Stimulated activated CD8-positive, alpha-beta memory T cell treated with anti-CD3 and anti-CD28 coated beads, Interleukin-4, amount 100 ng/mL, for 1 hour (primary cell): ENCODE measurements at regions not wholly inside any gene's neighbourhood (a gene's known extent, or its start where the extent isn't known, plus 50 kb on each side); places are given as distances from the start of the nearest gene placed in this dataset.

Experiments used
- DNase-seq, 2 donors: peaks; one replicate each; pipeline ENCODE4 v3.0.0-alpha.2; 2020; ENCODE audit warnings: low read depth in 2 of 2, low spot score in 1 of 2

DNA sequence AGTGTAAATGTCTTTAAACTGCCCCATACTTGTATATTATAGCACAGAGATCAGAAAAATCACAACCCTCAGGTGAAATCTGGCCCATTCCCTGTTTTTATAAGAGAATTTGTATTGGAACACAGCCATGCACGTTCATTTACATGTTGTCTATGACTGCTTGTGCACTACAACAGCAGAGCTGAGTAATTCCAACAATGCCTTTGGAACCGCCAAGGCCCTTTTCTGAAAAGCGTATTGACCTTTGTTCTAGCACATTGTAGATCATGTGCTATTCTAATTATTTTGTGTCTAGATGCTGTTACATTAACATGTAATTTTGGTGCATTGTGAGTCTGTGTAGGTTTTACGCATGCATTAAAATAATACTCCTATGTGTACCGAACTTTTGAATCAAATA lies 339.6 kb downstream of the CHRM3 start:
- DNase-seq = no peak

DNA sequence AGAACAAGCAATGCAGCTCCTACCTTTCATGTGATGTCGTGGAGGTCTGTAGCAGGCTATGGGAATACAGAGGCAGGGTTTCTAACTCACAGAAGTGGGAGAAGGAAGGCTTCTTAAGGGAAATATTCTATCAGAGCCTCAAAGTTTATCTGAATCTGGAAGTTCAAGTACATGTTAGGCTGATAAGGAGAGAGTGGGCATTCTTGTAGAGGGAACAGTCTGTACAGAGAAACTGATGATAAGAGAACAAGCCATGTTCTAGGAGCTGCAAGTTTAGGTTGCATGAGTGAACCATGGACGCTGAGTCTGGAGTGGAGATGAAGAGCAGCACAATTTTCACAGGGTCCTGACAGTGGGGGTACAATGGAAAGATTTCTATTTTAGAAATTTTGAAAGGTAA lies 344.0 kb downstream of the CHRM3 start:
- DNase-seq = no peak

DNA sequence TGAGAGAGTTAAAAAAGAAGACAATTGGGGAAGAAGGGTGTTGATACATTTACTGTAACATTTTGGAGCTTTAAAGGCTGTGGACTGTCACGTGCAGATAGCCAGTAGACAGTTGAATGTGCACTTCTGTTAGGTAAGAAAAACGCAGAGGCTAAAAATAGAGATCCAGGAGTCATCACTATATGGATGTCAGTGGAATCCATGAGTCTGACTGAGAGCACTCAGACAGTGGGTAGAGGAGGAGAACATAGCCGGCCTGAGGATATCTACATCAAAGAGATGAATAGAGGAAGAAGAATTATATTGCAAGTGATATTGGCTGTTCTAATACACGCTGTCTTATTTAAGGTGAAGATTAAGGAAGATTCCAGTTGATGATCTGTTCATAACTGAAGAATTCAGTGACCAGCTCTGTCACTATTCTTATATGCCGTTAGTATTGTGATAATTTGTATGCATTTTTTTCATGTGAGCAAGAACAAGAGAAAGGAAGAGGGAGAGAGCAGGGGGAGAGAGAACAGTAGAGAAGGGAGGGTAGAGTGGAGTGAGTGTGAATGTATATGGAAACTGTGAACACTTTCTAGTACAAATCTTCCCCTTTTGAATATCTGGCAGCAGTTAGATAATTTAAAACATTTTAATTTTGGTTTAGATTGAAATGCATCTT lies 344.8 kb downstream of the CHRM3 start:
- no peak for DNase-seq

DNA sequence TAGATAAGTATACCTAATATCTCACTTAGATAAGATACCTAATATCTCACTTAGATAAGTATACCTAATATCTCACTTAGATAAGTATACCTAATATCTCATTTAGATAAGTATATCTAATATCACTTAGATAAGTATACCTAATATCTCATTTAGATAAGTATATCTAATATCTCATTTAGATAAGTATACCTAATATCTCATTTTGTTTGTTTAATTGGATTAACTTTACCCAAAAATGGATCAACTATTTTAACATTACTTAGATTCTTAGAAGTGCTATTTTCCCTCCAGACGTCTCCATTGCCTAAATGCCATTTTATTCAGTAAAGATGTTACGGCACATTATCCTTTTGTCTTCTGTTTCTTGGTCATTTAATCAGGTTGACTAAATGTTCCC lies 346.4 kb downstream of the CHRM3 start:
- DNase-seq = no peak

DNA sequence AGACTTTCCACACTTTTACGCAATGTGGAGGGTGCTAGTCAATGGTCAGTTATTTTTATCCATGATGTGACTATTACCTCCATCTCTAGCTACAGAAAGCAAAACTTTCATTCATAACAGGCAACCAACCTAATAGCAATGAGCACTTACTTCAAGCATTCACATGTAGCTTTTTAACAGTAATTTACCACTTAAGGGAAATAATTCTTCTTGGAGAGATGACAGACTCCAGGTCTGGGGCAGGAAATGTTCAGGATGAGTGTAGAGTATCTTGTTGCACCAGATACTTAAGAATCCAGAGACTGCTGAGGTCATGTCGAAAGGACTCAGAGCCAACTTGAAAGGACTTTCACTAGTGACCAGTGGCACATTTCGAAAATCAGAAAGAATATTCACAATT lies 347.6 kb downstream of the CHRM3 start:
- no peak for DNase-seq

DNA sequence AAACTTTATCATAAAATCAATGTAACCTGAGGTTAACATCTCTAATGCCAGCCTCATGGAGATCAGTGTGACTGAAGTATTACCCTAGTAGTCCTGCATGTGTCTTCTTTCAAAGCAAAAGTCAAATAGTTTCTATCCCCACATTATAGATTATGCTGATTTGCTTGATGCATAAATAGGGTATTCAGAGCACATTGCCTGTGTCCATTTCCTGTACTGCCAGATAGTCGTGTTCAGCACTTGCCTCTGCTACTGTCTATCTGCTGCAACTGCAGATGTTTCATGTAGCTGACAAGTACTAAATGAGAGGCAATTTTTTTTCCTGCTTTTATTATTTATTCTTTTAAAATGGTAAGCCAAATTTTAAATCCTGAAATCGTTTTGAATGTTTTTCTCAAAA lies 348.7 kb downstream of the CHRM3 start:
- DNase-seq = no peak

DNA sequence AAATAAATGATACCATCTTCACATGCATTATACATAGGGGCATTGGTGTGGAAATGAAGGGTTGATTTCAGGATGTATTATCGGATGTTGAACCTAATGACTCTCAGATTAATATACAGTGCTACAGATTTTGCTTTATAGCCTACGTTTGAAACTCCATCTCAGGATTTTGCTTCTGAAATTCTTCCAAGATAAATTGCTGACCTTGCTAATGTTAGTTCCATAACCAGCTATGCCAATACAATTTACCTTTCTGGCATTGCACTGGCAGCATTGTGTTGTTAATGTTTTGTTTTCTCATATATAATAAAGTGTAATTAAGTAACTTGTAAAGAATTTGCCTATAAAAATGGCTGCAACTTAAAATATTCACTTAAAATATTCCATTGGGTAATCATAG lies 350.1 kb downstream of the CHRM3 start:
- DNase-seq = no peak

DNA sequence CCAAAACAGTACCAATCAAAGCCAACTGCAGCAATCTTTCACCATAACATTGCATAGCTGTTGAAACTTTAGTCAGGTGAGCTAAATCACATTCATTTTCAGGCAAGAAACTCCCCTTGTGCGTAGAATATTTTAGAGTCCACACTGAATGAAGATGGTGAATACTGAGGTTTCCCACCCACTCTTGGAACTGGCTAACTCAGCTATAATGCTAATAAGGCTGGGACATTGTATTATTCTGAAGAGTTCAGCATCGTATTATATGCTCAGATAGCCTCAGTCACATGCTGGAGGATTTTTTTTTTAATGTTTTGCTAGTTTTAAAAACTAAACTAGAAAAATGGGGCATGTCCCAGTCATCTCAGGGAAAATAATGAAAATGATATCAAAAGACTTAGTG lies 352.3 kb upstream of the FMN2 start:
- no peak for DNase-seq

DNA sequence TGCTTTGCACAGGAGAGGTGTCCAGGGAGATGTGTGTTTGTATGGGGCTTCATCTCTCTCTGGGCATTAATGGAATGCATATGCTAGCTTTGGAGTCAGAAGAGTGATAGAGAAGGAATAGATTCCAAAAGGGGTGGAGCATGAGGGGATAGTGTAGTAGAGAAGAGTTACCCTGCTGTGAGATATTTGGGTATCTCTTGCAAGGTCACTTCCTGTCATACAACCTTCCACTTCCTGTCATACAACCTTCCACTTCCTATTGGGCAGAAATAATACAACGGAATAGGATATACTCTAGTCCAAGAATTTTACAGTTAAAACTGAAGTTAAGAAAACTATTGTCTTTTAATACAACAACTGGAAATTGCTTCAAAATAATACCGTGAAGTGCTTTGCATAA lies 351.8 kb upstream of the FMN2 start:
- no peak for DNase-seq

DNA sequence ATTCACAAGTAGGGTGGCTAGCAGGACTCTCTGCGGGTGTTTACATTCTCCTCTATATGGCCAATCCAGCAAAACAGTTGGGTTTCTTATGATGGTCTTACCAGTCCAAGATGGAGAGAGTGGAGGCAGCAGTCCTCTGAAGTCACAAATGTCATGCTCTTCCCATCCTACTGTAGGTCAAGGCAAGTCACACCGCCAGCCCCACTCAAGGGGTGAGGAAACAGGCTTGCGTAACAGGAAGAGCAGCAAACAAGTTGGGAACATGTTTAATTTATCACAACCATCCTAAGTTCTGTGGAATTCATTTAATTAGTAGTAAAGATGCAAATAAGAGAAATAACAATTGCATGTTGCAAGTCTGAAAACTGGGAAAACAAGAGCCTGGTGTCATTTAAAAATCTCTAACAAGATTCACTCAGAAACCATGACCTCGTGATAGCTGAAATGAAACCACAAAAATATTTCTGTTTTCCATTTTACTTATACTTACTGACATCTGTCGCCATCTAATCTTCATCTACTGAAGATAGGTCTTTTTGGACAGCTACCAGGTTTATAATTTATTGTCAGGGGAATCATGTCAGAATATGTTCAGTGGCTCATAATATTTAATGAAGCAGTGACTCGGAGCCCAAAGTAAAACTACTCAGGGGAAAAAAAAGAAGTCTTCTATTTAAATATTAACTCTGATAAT lies 349.1 kb upstream of the FMN2 start:
- no peak for DNase-seq

DNA sequence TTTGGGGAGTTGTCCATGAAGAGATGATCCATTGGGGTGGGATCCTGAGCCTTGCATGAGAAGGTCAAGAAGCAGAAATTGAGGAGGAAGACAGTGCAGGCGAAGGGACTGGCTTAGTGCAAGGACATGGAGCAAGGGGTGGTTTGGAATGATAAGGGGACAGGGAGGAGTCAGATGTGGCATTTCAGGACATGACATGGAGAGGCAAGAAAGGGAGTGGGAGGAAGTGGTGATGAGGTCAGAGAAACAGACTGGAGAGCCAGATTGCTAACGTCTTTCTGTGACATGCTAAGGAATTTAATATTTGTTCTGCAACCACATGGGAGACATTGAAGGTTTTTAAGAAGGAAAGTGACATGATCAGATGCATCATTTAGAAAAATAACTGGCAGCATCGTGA lies 346.8 kb upstream of the FMN2 start:
- no peak for DNase-seq

DNA sequence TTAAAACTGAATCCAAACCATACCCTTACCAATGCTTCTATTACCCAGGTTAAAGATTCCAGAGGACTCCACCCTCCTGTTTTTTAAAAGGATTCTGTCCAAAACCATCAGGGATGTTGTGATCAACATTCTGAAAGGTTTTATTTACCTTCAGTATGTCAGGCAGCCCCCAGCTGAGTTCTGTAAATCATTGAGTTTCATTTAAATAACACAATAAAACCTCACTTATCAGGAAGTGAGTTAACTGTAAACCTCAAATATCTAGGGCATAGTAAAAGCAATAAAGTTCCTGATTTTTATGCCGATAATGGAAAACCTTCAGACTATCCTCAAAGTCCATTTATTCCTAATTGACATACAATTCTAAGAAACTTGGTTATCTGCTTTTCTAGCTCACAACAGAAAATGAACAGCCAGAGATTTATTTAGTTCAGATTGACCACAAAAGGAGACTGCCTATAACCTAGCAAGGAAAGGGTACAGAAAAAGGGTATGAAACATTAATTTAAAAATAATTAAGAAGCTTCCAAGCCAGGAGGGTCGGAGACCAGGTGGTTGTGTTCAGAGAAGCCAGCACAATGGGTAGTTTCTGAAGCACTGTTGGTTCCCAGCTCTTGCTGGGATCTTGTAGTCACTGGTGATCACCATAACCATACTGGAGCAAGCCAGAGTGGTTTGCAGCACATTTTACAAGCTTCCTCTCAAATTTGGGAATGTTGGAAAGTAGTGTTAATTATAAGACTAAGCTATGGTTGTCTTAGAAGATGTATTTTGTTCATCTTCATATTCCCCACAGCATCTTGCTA lies 336.4 kb upstream of the FMN2 start:
- no peak for DNase-seq

DNA sequence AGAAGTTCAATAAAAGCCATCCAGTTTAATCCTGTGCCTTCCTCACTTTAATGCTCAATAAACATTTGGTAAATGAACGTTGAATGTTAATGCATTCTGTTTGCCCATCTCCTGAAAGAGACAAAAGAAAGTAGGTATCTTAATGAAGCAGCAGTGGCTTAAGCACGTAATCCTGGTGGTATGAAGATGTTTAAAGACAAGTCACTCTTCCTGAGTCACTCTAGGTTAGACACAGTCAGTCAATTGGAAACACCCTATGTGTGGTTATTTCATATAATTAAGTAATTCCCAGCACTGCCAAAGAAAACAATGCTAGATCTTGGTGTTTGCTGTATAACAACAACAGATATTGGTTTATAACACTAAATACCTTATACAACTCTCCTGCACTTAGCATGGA lies 334.0 kb upstream of the FMN2 start:
- no peak for DNase-seq

DNA sequence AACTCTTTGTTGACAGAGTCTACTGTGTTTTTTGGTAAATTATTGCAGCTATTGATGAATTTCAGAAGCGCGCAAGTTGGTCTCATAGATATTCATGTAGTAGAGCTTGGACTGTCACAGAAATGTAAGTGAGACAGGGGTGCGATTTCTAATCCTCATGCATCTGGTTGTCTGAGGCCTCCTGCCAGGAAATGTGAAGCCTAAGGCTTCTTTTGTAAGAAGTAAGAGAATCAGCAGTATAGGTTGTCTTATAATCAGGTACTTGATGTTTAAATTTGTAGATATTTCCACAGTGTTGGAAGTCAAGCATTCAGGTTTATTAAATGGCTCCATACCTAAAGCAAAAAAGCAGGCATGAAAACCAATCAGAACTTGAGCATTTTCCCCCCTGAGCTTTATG lies 332.9 kb upstream of the FMN2 start:
- DNase-seq = no peak

DNA sequence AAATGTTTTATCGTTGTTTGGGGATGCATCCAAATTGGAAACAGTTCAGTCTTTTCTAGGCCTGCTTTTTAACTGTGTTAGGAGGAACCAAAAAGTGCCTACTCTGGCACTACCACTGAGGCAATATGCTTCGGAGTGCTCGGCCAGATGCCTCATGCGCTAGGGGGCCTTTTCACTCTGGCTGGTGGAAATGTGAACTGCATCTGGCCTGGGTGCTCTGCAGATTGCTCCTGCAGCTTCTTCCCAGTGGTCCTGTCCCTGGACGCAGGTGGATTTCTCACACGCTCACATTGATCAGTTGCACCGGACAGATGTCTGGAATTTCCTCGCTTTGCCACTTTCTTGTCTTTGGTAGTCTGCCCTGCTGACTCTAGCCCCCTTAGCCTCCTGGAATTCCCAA lies 330.2 kb upstream of the FMN2 start:
- DNase-seq = no peak

DNA sequence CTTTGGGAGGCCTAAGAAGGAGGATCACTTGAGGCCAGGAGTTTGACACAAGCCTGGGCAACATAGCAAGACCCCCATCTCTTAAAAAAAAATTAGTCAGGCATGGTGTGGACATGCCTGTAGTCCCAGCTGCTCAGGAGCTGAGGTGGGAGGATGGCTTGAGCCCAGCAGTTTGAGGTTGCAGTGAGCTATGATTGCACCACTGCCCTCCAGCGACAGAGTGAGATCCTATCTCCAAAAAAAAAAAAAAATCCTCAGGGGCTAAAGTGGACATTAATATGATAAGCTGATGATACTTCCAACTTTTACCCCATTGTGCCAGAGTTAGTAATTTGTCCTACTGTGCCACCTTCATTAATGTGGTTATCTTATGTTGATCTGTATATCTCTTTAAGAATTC lies 327.8 kb upstream of the FMN2 start:
- DNase-seq = no peak

DNA sequence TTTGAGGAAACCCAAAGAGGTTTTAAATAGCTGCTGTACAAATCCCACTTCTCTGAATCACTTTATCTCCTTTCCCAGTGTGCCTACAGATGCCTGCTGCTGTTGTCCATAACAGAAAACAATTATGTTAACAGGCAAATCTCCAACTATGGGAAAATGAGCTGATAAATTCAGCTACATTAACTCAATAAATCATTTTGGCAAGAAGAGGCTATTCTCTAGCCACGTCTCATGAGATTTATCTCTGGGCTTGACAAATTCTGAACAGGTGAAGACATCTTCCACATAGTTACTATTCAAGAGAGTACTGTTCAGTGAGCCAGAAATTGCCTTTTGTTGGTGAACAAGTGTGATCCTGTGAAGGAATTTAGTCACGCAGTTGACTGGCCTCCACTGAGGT lies 327.1 kb upstream of the FMN2 start:
- DNase-seq = no peak

DNA sequence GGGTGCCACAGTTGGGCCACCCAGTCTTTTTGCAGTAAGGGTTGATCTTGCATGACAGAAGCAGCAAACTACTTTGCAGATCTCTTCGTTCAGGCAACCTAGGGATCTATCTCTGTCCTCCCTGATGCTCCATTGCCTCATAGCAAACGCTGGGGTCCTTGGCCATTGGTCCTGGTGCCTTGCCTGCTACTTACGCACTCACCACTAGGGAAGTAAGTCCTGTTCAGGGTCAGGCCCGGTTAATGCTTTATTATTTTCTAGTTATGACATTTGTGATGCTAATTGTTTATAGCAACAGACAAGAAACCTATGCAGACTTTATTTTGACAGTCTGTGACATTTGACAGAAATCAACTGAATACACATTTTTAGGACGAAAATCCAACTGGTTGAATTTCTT lies 326.5 kb upstream of the FMN2 start:
- no peak for DNase-seq

DNA sequence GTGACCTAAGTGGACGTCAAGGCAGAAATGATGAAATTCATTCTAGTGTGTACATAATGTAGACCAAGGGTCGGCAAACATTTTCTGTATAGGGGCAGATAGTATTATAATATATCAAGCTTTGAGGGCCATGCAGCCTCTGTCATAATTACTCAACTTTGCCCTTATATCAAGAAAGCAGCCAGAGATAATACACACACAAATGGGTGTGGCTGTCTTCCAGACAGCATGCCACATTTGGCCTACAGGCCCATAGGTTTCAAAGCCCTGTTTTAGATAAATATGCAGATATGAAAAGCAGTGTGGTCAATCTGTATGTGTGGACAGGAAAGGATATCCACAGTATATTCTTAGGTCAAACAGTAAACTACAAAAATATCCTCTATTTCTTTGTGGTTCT lies 320.1 kb upstream of the FMN2 start:
- no peak for DNase-seq

DNA sequence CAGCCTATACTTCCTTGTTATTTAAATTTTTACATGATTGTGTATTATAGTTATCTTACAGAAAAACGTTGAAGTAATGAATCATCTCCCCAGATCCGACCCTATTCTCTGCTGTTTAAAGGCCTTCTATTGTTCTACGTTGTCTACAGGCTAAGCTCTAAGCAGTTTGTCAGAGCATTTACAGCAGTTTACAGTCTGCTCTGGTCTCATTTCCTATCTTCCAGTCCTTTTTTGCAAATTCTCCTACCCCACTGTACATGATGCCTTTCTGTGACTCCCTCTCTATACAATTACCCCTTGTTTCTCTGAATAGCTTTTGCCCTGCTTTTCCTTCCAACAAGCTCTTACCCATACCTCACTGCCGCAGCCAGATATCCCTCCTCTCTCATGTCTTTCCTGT lies 319.2 kb upstream of the FMN2 start:
- DNase-seq = no peak

DNA sequence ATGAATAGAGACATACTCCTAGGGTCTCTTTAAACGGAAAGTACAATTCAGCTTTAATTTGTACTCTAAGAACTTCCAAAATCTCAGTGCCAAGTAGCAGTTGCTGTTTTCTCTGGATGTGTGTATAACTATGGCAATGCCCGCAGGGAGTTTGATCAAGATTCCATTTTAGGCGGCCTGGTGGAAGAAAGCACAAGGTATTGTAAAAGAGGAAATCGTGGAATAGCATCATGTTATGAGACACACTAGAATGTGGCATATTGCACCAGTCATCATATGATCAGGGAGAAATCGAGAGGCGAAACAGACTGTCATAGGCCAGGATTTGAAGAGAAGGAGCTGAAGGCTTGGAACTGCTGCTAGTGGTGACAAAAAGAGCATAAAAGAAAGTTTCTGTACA lies 316.2 kb upstream of the FMN2 start:
- no peak for DNase-seq

DNA sequence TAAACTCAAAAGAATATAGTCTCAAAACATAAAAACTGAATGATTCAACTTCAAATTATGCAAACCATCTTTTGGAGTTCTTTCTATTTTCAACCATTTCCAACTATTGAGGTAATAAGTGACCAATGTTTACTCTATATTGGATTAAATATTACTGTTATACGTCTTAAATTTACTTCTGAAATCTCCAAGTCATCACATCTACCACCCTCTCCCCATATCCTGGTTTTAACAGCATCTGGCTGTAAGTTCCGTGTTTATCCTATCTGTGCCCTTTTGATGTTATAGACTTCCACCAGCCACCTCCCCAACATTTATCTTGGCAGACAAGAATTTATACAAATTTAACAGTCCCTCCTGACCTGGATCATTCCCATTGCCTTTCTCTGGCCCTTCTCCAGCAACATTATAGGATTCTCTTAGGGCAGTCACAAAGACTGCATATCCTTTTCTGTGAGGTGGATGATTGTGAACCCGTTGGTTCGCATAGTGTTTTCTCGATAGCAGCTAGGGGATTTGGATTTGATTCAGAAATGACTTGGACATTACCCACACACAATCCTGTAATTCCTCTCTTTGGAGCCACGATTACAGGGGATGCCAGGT lies 313.4 kb upstream of the FMN2 start:
- no peak for DNase-seq
